ENCODE measurements at regions not wholly inside any gene's neighbourhood (a gene's known extent, or its start where the extent isn't known, plus 50 kb on each side); places are given as distances from the start of the nearest gene placed in this dataset.
"Not testable (repeated sequence)": the region's sequence is repeated elsewhere in the genome, so short reads cannot be mapped to it uniquely, and the experiment has no call there.

GRCh38 chr16:51236583-51236982, 85.5 kb upstream of the SALL1 start:
- no peak for TF ChIP-seq EZH2phosphoT487 (IDR thresholded peaks at IDR 0.05; ENCODE audit: low read depth)
- no peak for TF ChIP-seq CTCF (IDR thresholded peaks at IDR 0.05; ENCODE audit: low read depth, low read length)

GRCh38 chr16:51231702-51232101, 80.6 kb upstream of the SALL1 start:
- no peaks in the 10 kb centered on the region; the same call in none of the 2 replicates for H3K27me3 ChIP-seq (ENCODE audit: low read depth, low read length)

More at GRCh38 chr16:51236583-51236982, 85.5 kb upstream of the SALL1 start:
- Histone ChIP-seq H3K4me1 (ENCODE audit: low read length) (no peaks in the 10 kb centered on the region), H3K27ac (ENCODE audit: low read length) (no peak overlapping the region), H3K79me2 (ENCODE audit: low read length) (no peaks in the 10 kb centered on the region), H3K4me2 (ENCODE audit: low read length) (no peak overlapping the region), H3K36me3 (replicated peaks; ENCODE audit: low read depth, low read length) (no peaks in the 10 kb centered on the region), H3K27me3 (ENCODE audit: low read depth, low read length) (peaks cover 4% of the 10 kb centered on the region), H3K9me3 (ENCODE audit: insufficient read depth, low read length) (no peaks in the 10 kb centered on the region), H3K4me3 (ENCODE audit: low read length) (no peak overlapping the region), H2AFZ (ENCODE audit: low read depth, low read length) (no peak overlapping the region), H3K9ac (ENCODE audit: low read length) (no peak overlapping the region), H4K20me1 (ENCODE audit: insufficient read depth, low read length) (no peaks in the 10 kb centered on the region)

GRCh38 chr16:51230035-51230434, 79.0 kb upstream of the SALL1 start:
- not testable (repeated sequence) for H3K36me3 ChIP-seq (replicated peaks; ENCODE audit: low read depth, low read length); H3K27me3 ChIP-seq (ENCODE audit: low read depth, low read length); H3K4me3 ChIP-seq (ENCODE audit: low read length); H3K79me2 ChIP-seq (ENCODE audit: low read length); H4K20me1 ChIP-seq (ENCODE audit: insufficient read depth, low read length); H3K9ac ChIP-seq (ENCODE audit: low read length); H2AFZ ChIP-seq (ENCODE audit: low read depth, low read length); H3K4me2 ChIP-seq (ENCODE audit: low read length); H3K9me3 ChIP-seq (ENCODE audit: insufficient read depth, low read length); H3K27ac ChIP-seq (ENCODE audit: low read length); H3K4me1 ChIP-seq (ENCODE audit: low read length)

More at GRCh38 chr16:51231702-51232101, 80.6 kb upstream of the SALL1 start:
- no peak for TF ChIP-seq EZH2phosphoT487 (IDR thresholded peaks at IDR 0.05; ENCODE audit: low read depth)
- no peak for TF ChIP-seq CTCF (IDR thresholded peaks at IDR 0.05; ENCODE audit: low read depth, low read length)
- Histone ChIP-seq H3K36me3 (replicated peaks; ENCODE audit: low read depth, low read length) (no peaks in the 10 kb centered on the region), H4K20me1 (ENCODE audit: insufficient read depth, low read length) (no peaks in the 10 kb centered on the region), H3K4me2 (ENCODE audit: low read length) (no peak overlapping the region), H3K9me3 (ENCODE audit: insufficient read depth, low read length) (no peaks in the 10 kb centered on the region), H2AFZ (ENCODE audit: low read depth, low read length) (no peak overlapping the region), H3K4me1 (ENCODE audit: low read length) (no peaks in the 10 kb centered on the region), H3K4me3 (ENCODE audit: low read length) (no peak overlapping the region), H3K27ac (ENCODE audit: low read length) (no peak overlapping the region), H3K79me2 (ENCODE audit: low read length) (no peaks in the 10 kb centered on the region), H3K9ac (ENCODE audit: low read length) (no peak overlapping the region)

- Histone ChIP-seq H3K4me1 (ENCODE audit: low read length) (no peaks in the 10 kb centered on the region), H3K9me3 (ENCODE audit: insufficient read depth, low read length) (no peaks in the 10 kb centered on the region), H3K9ac (ENCODE audit: low read length) (no peak overlapping the region), H3K4me2 (ENCODE audit: low read length) (no peak overlapping the region), H2AFZ (ENCODE audit: low read depth, low read length) (no peak overlapping the region), H3K79me2 (ENCODE audit: low read length) (no peaks in the 10 kb centered on the region), H3K27ac (ENCODE audit: low read length) (no peak overlapping the region), H3K4me3 (ENCODE audit: low read length) (no peak overlapping the region), H3K27me3 (ENCODE audit: low read depth, low read length) (no peaks in the 10 kb centered on the region), H3K36me3 (replicated peaks; ENCODE audit: low read depth, low read length) (no peaks in the 10 kb centered on the region), H4K20me1 (ENCODE audit: insufficient read depth, low read length) (no peaks in the 10 kb centered on the region)
- TF ChIP-seq CTCF (IDR thresholded peaks at IDR 0.05; ENCODE audit: low read depth, low read length) (no peak), EZH2phosphoT487 (IDR thresholded peaks at IDR 0.05; ENCODE audit: low read depth) (no peak)
Observed at GRCh38 chr16:51228097-51228659, 77.1 kb upstream of the SALL1 start.
